HEK293T (cell line): ENCODE measurements at regions not wholly inside any gene's neighbourhood (a gene's known extent, or its start where the extent isn't known, plus 50 kb on each side); places are given as distances from the start of the nearest gene placed in this dataset.

Experiments
- CTCF ChIA-PET: fragments of 350-600 bp; formaldehyde crosslinking; extraction: SDS; loops from one replicate; lab custom pipeline; 2021; ENCODE audit warnings: antibody characterized with exemption, inconsistent platforms; lab: Yijun Ruan, JAX
- POLR2A ChIA-PET: fragments of 350-600 bp; formaldehyde crosslinking; extraction: SDS; loops from one replicate; lab custom pipeline; 2020; ENCODE audit warnings: antibody characterized with exemption, inconsistent platforms; lab: Yijun Ruan, JAX
- DNase-seq: peaks from one replicate; pipeline ENCODE4 v3.0.0; 2012; ENCODE audit warnings: mixed read lengths; ENCODE audit errors: extremely low spot score
- ARNT ChIP-seq: fragments of 450-650 bp; IDR thresholded peaks from 2 replicates; pipeline ENCODE4 v1.6.1; 2017; ENCODE audit warnings: mild to moderate bottlenecking
- BHLHE40 ChIP-seq: fragments of 450-650 bp; IDR thresholded peaks from 2 replicates; pipeline ENCODE4 v1.6.1; 2016; ENCODE audit warnings: mild to moderate bottlenecking, moderate library complexity, borderline replicate concordance
- CTBP1 ChIP-seq: fragments of 450-650 bp; IDR thresholded peaks from 2 replicates; pipeline ENCODE4 v1.6.1; 2016; ENCODE audit warnings: borderline replicate concordance
- ELF4 ChIP-seq: fragments of 450-650 bp; IDR thresholded peaks from 2 replicates; pipeline ENCODE4 v1.6.1; 2017; ENCODE audit warnings: antibody characterized with exemption
- FOXA1 ChIP-seq: fragments of 450-650 bp; IDR thresholded peaks from 2 replicates; pipeline ENCODE4 v1.6.1; 2016; ENCODE audit warnings: mild to moderate bottlenecking
- FOXK2 ChIP-seq: fragments of 450-650 bp; IDR thresholded peaks from 2 replicates; pipeline ENCODE4 v1.6.1; 2016; ENCODE audit warnings: mild to moderate bottlenecking
- FOXM1 ChIP-seq: fragments of 450-650 bp; IDR thresholded peaks from 2 replicates; pipeline ENCODE4 v1.6.1; 2017; ENCODE audit warnings: mild to moderate bottlenecking, borderline replicate concordance
- HDGF ChIP-seq: fragments of 450-650 bp; IDR thresholded peaks from 2 replicates; pipeline ENCODE4 v1.6.1; 2017; ENCODE audit warnings: antibody characterized with exemption, borderline replicate concordance
- L3MBTL2 ChIP-seq: fragments of 450-650 bp; conservative IDR thresholded peaks from 2 replicates; pipeline ENCODE4 v1.6.1; 2016; ENCODE audit warnings: mild to moderate bottlenecking
- LEF1 ChIP-seq: fragments of 450-650 bp; IDR thresholded peaks from 2 replicates; pipeline ENCODE4 v1.6.1; 2017; ENCODE audit warnings: mild to moderate bottlenecking, borderline replicate concordance
- NFRKB ChIP-seq: fragments of 450-650 bp; IDR thresholded peaks from 2 replicates; pipeline ENCODE4 v1.6.1; 2016; ENCODE audit warnings: mild to moderate bottlenecking, moderate library complexity
- SP1 ChIP-seq: fragments of 450-650 bp; IDR thresholded peaks from 2 replicates; pipeline ENCODE4 v1.6.1; 2017
- SUZ12 ChIP-seq: fragments of 450-650 bp; IDR thresholded peaks from 2 replicates; pipeline ENCODE4 v1.6.1; 2016; ENCODE audit warnings: mild to moderate bottlenecking
- TARDBP ChIP-seq: fragments of 450-650 bp; IDR thresholded peaks from 2 replicates; pipeline ENCODE4 v1.6.1; 2016
- ZNF384 ChIP-seq: fragments of 450-650 bp; IDR thresholded peaks from 2 replicates; pipeline ENCODE4 v1.6.1; 2016
- TF ChIP-seq, protein P1 (sequence below): fragments of 450-650 bp; IDR thresholded peaks from 2 replicates; pipeline ENCODE4 v1.6.1; 2016

DNA sequence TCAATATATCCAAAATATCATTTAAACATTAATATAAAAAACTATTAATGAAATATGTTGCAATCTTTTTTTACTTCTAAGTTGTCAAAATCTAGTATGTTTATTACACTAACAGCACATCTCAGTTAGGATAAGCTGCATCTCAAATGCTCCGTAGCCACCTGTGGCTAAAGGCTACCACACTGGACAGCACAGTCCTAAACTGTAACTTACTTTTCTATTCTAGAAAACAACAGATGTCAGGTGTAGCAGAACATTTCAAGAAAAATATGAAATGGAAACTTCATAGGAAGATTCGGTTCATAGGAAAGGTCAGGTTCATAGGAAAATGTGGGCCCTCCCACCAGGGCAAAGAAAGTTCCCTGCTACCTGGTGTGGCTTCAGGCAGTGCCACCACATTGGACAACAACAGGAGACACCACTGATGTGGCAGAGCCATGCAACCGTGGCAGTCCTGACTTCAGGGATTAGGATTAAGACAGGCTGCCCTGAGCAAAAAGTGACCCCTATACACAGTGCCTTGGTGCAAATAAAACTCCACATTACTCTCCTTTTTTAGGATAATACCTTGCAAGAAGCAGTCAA lies 197.8 kb upstream of the NR4A3 start:
- CTCF ChIA-PET = no interaction called here
- POLR2A ChIA-PET = no interaction called here
- TF ChIP-seq SP1 (no peak), ARNT (no peak), TARDBP (no peak), FOXM1 (no peak), ELF4 (no peak), ZNF384 (no peak), LEF1 (no peak)
- no peak for DNase-seq

DNA sequence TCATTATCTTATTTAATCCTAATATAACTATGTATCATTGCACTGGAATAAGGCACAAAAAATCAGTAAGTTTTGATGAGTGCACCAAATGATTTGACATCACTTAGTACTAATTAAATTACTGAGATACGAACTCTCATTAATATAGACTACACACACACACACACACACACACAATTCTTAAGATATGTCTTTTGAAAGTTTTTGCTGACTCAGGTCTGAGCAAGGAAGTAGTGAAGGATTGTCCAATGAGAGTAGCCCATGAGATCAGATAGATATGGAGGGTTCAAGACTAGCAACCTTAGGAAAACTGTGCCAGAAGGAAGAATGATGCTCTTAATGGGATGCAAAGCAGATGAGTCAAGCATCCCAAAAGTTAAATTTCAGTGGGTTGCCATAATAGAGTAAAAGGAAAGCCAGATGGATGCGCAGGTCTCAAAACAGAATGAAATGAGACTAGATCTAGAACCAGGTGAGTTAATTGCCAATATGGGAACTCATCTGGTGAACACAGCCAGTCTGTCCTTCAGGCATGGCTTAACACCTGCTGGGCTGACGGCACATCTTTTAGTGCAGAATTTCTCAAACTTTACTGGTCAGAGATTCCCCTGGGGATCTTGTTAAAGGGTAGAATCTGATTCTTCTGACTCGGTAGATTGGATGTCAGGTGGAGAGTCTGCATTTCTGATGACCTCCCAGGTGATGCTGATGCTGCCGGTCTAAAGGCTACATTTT lies 197.0 kb upstream of the NR4A3 start:
- CTCF ChIA-PET = no interaction called here
- no peak for DNase-seq
- TF ChIP-seq ARNT (no peak), HDGF (no peak), CTBP1 (no peak), TARDBP (no peak), FOXA1 (no peak)
- POLR2A ChIA-PET = no interaction called here

DNA sequence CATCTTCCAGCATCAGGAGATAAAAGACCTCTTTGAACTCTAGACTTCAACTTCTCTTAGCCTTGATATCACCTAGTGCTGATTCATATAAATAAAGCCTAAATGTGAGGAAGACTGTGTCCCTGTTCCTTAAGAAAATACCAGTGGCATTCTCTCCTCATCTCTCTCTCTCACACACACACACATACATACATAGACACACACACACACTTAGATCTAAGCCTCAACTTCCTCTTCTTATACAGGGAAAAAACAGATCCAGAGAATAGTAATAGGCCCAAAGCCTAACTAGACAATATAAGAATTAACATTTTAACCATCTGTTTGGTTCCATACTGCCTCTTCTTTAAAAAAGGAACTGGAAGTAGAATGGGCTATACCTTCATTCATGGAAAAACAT lies 195.3 kb upstream of the NR4A3 start:
- CTCF ChIA-PET = no interaction called here
- POLR2A ChIA-PET = no interaction called here

DNA sequence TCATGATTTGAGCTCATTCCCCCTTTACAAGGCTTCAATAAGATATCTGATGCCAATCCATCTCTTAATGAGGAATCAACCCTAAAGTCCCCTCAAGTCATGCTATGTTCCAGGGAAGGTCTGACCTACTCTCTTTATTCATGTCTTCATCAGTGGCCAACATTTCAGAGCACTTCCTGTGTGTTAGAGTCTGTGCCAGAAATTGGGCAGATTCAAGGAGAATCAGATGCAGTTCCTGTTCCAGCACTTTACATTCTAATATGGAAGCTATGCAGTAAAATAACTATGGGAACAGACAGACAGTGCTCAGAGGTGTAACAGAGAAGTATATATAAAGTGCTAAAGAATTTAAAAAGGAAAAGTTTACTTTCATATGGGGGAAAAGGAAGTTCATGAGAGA lies 193.4 kb upstream of the NR4A3 start:
- no peak for TF ChIP-seq TARDBP
- TF ChIP-seq FOXM1 = no peak
- TF ChIP-seq FOXA1 = no peak
- no peak for TF ChIP-seq NFRKB
- ChIA-PET CTCF (no interaction called here), POLR2A (no interaction called here)
- DNase-seq = no peak

More for the DNA sequence above, 195.3 kb upstream of the NR4A3 start:
- no peak for DNase-seq
- TF ChIP-seq SP1 (no peak), NFRKB (no peak), BHLHE40 (no peak), FOXM1 (no peak)

DNA sequence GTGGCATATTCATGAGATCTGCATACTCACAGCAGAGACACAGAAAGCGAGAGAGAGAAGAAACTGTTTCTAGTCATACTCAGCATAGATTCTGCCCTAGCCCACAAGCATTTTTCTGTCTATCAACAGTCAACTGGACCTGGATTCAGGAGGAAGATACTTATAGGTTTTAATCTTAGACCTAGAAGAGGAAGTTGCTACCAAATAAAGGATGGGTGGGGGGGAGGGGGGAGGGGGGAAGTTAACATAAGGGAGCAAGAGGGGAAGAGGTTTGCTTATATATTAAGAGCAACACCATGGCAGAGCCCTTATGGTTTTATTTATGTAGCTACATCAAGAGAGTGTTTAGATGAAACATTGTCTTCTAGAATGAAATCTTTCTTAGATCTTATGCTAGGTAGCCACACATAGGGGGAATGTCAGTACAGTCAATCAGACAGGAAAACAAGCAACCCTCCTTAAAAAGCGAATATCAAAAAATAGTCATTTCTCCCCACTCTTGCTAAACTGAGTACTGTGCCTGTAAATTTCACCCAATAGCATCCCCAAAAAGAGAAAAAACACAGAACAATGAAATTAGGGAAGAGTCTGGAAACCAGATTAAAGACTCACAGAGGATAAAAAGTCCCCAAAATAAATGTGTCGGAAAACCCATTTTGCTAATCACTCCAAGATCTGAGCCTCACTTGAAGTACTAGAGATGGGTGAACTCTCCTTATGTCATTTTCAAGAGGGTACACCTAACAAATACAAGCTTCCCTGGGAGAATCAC lies 192.7 kb upstream of the NR4A3 start:
- TF ChIP-seq BHLHE40 = no peak
- TF ChIP-seq HDGF = no peak
- no peak for TF ChIP-seq TARDBP
- no peak for TF ChIP-seq LEF1
- DNase-seq = no peak
- ChIA-PET CTCF (no interaction called here), POLR2A (no interaction called here)

DNA sequence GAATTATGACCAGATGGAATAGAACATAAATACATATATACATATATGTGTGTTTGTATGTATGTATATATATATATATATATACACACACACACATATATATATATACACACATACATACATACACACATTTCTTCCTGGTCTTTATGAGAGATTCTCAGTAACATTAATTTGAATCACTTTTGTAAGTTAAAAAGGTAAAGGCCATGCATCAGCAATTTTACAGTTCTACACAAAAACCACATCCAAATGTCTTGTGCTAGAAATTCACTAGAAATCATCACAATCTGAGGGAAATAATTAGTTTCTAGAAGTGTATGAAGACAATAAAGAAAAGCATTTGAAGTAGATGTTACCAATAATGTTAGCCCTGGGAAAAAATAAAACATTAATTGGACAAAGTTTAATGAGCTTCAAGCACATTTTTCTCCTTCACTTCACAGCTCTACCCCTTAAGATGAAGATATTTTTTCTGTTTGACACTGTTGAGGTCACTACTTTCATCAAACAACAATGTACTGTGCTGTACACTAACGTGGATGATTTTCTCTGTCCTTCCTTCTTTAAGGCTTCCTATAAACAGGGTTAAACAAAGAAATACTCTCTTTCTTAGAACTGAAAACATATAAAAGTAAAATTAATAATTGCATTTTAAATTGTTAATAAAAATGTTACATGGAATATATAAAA lies 189.2 kb upstream of the NR4A3 start:
- DNase-seq = no peak
- CTCF ChIA-PET = no interaction called here
- POLR2A ChIA-PET = no interaction called here

DNA sequence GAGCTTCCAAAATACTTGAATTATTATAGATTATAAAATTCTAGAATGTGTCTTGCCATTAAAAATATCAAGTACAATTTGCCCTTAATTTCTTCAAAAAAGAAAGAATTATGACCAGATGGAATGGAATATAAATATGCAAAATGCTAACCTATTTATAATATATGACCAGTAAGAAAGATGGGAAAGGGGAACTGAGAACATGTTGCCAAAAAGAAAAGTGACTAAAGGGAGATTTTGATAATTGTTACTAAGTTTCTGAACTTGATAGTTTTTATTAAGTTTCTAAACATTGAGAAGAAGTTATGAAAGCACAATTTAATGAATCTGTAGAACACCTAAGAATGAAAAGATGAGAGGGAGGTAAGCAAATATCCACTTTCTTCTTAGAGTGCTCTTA lies 188.4 kb upstream of the NR4A3 start:
- DNase-seq = no peak
- TF ChIP-seq SP1 (no peak), FOXM1 (no peak), ELF4 (no peak), BHLHE40 (no peak), NFRKB (no peak), CTBP1 (no peak), HDGF (no peak), L3MBTL2 (no peak), FOXK2 (no peak), ARNT (no peak), LEF1 (no peak), TARDBP (no peak), ZNF384 (no peak), SUZ12 (no peak)
- TF ChIP-seq, protein P1, sequence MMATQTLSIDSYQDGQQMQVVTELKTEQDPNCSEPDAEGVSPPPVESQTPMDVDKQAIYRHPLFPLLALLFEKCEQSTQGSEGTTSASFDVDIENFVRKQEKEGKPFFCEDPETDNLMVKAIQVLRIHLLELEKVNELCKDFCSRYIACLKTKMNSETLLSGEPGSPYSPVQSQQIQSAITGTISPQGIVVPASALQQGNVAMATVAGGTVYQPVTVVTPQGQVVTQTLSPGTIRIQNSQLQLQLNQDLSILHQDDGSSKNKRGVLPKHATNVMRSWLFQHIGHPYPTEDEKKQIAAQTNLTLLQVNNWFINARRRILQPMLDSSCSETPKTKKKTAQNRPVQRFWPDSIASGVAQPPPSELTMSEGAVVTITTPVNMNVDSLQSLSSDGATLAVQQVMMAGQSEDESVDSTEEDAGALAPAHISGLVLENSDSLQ = no peak
- CTCF ChIA-PET = no interaction called here
- POLR2A ChIA-PET = no interaction called here

More for the DNA sequence above, 189.2 kb upstream of the NR4A3 start:
- no peak for TF ChIP-seq SUZ12
- TF ChIP-seq TARDBP = no peak
- no peak for TF ChIP-seq L3MBTL2
- TF ChIP-seq ELF4 = no peak
- TF ChIP-seq ARNT = no peak
- no peak for TF ChIP-seq NFRKB
- no peak for TF ChIP-seq FOXK2
- no peak for TF ChIP-seq HDGF
- no peak for TF ChIP-seq CTBP1
- TF ChIP-seq FOXA1 = no peak
- no peak for TF ChIP-seq LEF1
